WTC11 (cell line): ENCODE measurements at regions not wholly inside any gene's neighbourhood (a gene's known extent, or its start where the extent isn't known, plus 50 kb on each side); places are given as distances from the start of the nearest gene placed in this dataset.

Source experiments
- ATAC-seq: fragments of 200-7000 bp; cut with Tn5 transposase; 2 replicates; pipeline ENCODE4 v1.10.0; 2021; ENCODE audit warnings: mild to moderate bottlenecking, moderate library complexity
- CTCF ChIA-PET: fragments of 300-600 bp; sonication (Branson Sonifier 250); formaldehyde crosslinking; loops from one replicate; lab custom pipeline; 2021; ENCODE audit warnings: antibody characterized with exemption; lab: Charles Lee
- POLR2A ChIA-PET: fragments of 350-600 bp; sonication (Branson Sonifier 250); formaldehyde crosslinking; loops from one replicate; lab custom pipeline; 2021; ENCODE audit warnings: antibody characterized with exemption; lab: Charles Lee
- DNase-seq: peaks from one replicate; pipeline ENCODE4 v3.0.0; 2021; ENCODE audit warnings: low spot score
- H3K27ac Mint-ChIP-seq: 2 replicates; pipeline ENCODE4 v1.8.0; 2021; ENCODE audit warnings: mixed read lengths
- H3K27me3 Mint-ChIP-seq: 2 replicates; pipeline ENCODE4 v1.8.0; 2021; ENCODE audit warnings: low read depth, mild to moderate bottlenecking, moderate library complexity, mixed read lengths
- H3K36me3 Mint-ChIP-seq: 2 replicates; pipeline ENCODE4 v1.8.0; 2021; ENCODE audit warnings: mixed read lengths
- H3K4me1 Mint-ChIP-seq: 2 replicates; pipeline ENCODE4 v1.8.0; 2022; ENCODE audit warnings: mixed read lengths
- H3K4me3 Mint-ChIP-seq: 2 replicates; pipeline ENCODE4 v1.8.0; 2021; ENCODE audit warnings: mild to moderate bottlenecking, moderate library complexity, mixed read lengths
- H3K9me3 Mint-ChIP-seq: 2 replicates; pipeline ENCODE4 v1.8.0; 2021; ENCODE audit warnings: mixed read lengths
- CDX4 ChIP-seq: fragments of 250-450 bp; sonication (Bioruptor Pico); IDR thresholded peaks from 2 replicates; pipeline ENCODE4 v1.9.0; 2021; ENCODE audit warnings: moderate library complexity, mild to moderate bottlenecking, inconsistent platforms, borderline replicate concordance
- ERG ChIP-seq: fragments of 250-450 bp; sonication (Bioruptor Pico); IDR thresholded peaks from 2 replicates; pipeline ENCODE4 v1.8.0; 2021; ENCODE audit warnings: mild to moderate bottlenecking
- ESRRA ChIP-seq: sonication (generic); formaldehyde crosslinking; IDR thresholded peaks from 2 replicates; pipeline ENCODE4 v1.8.1; 2022; ENCODE audit warnings: mild to moderate bottlenecking, missing genetic modification reagents, borderline replicate concordance
- FOXJ3 ChIP-seq: sonication (generic); formaldehyde crosslinking; IDR thresholded peaks from 2 replicates; pipeline ENCODE4 v1.9.0; 2021; ENCODE audit warnings: missing genetic modification reagents, mild to moderate bottlenecking, borderline replicate concordance
- FOXK1 ChIP-seq: sonication (generic); formaldehyde crosslinking; IDR thresholded peaks from 2 replicates; pipeline ENCODE4 v1.8.0; 2022; ENCODE audit warnings: mild to moderate bottlenecking, moderate library complexity, missing genetic modification reagents
- FOXP1 ChIP-seq: sonication (generic); formaldehyde crosslinking; IDR thresholded peaks from 2 replicates; pipeline ENCODE4 v1.8.0; 2022; ENCODE audit warnings: missing genetic modification reagents, mild to moderate bottlenecking, moderate library complexity, borderline replicate concordance
- FOXP4 ChIP-seq: sonication (generic); formaldehyde crosslinking; IDR thresholded peaks from 2 replicates; pipeline ENCODE4 v1.8.0; 2022; ENCODE audit warnings: mild to moderate bottlenecking, missing genetic modification reagents
- MXD4 ChIP-seq: fragments of 250-450 bp; sonication (Bioruptor Pico); IDR thresholded peaks from 2 replicates; pipeline ENCODE4 v1.8.0; 2021; ENCODE audit warnings: mild to moderate bottlenecking, moderate library complexity, borderline replicate concordance
- NFE2L1 ChIP-seq: sonication (generic); formaldehyde crosslinking; IDR thresholded peaks from 2 replicates; pipeline ENCODE4 v1.8.1; 2023; ENCODE audit warnings: missing genetic modification reagents
- RORB ChIP-seq: fragments of 250-450 bp; sonication (Bioruptor Pico); IDR thresholded peaks from 2 replicates; pipeline ENCODE4 v1.9.0; 2021; ENCODE audit warnings: mild to moderate bottlenecking
- TCF7 ChIP-seq: sonication (generic); formaldehyde crosslinking; IDR thresholded peaks from 2 replicates; pipeline ENCODE4 v1.8.0; 2022; ENCODE audit warnings: mild to moderate bottlenecking, low read depth, missing genetic modification reagents, moderate library complexity
- TEAD1 ChIP-seq: sonication (generic); formaldehyde crosslinking; IDR thresholded peaks from 2 replicates; pipeline ENCODE4 v1.8.0; 2022; ENCODE audit warnings: mild to moderate bottlenecking, missing genetic modification reagents
- ZBTB21 ChIP-seq: sonication (generic); formaldehyde crosslinking; IDR thresholded peaks from 2 replicates; pipeline ENCODE4 v1.8.1; 2023; ENCODE audit warnings: mild to moderate bottlenecking, missing genetic modification reagents, borderline replicate concordance
- ZNF219 ChIP-seq: sonication (generic); formaldehyde crosslinking; IDR thresholded peaks from 2 replicates; pipeline ENCODE4 v1.8.0; 2023; ENCODE audit warnings: missing genetic modification reagents, mild to moderate bottlenecking, borderline replicate concordance
- TF ChIP-seq, protein P1 (sequence below): sonication (generic); formaldehyde crosslinking; IDR thresholded peaks from 2 replicates; pipeline ENCODE4 v1.8.1; 2023; ENCODE audit warnings: mild to moderate bottlenecking, missing genetic modification reagents
- TF ChIP-seq, protein P2 (sequence below): fragments of 250-450 bp; sonication (Bioruptor Pico); IDR thresholded peaks from 2 replicates; pipeline ENCODE4 v1.9.0; 2021; ENCODE audit warnings: mild to moderate bottlenecking
- TF ChIP-seq, protein P3 (sequence below): sonication (generic); formaldehyde crosslinking; IDR thresholded peaks from 2 replicates; pipeline ENCODE4 v1.8.0; 2023; ENCODE audit warnings: missing genetic modification reagents, mild to moderate bottlenecking, borderline replicate concordance

DNA sequence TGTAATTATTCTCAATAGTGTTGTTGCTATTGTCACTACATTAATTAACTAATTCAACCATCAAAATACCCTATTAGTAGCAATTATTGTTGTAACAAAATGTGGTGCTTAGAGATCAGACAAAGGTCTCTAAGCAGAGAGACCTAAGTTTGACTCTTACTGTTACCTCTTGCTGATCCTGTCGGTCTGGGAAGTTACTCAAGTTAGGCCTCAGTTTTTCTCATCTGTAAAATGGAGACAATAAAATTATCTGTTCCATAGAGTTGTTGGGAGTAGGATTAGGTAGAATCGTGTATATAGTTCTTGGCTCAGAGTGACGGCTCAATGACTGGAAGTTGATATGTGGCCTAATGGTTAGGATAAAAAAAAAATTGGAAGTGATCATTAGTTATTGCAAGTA, 69.8 kb upstream of the ARL8B start:
- H3K27ac Mint-ChIP-seq, result no peak overlapping the region

GRCh38 chr3:5053021-5053831, 68.9 kb upstream of the ARL8B start:
- ATAC-seq, result no peak
- Mint-ChIP-seq H3K27me3 (no peaks in the 10 kb centered on the region; the same call in 1 of the 2 replicates), H3K27ac (no peak overlapping the region), H3K4me3 (no peak overlapping the region), H3K9me3 (no peaks in the 10 kb centered on the region; the same call in 1 of the 2 replicates), H3K4me1 (no peaks in the 10 kb centered on the region), H3K36me3 (no peaks in the 10 kb centered on the region)
- POLR2A ChIA-PET, result interaction anchor here (0.7 kb wide), 1 partner anchor 1710 kb away, joined by 8 read pairs; no protein-coding TSS in a partner anchor
- CTCF ChIA-PET, result interaction anchor here (1.7 kb wide), 1 partner anchor 77 kb away, joined by 3 read pairs; no protein-coding TSS in a partner anchor
- no peak for DNase-seq
- no peak for TF ChIP-seq NFE2L1
- TF ChIP-seq ESRRA (CRISPR knock-in tag), result no peak
- no peak for TF ChIP-seq ZBTB21 (CRISPR knock-in tag)
- TF ChIP-seq CDX4 (CRISPR knock-in tag), result no peak
- no peak for TF ChIP-seq TCF7 (CRISPR knock-in tag)
- no peak for TF ChIP-seq ERG (CRISPR knock-in tag)
- no peak for TF ChIP-seq RORB (CRISPR knock-in tag)

More for the DNA sequence above, 69.8 kb upstream of the ARL8B start:
- ATAC-seq, result no peak
- no peaks in the 10 kb centered on the region; the same call in 1 of the 2 replicates for H3K27me3 Mint-ChIP-seq
- H3K4me1 Mint-ChIP-seq, result no peaks in the 10 kb centered on the region
- no peak for DNase-seq
- H3K4me3 Mint-ChIP-seq, result no peak overlapping the region
- no peak for TF ChIP-seq FOXP4 (CRISPR knock-in tag)
- CTCF ChIA-PET, result interaction anchor here (1.5 to 1.7 kb wide), 2 partner anchors 11 to 76 kb away, joined by 3 read pairs; no protein-coding TSS in a partner anchor
- no peaks in the 10 kb centered on the region for H3K36me3 Mint-ChIP-seq
- POLR2A ChIA-PET, result interaction anchor here (1.0 kb wide), 1 partner anchor 74 kb away, joined by 3 read pairs; the partner anchor contains the start of gene BHLHE40
- H3K9me3 Mint-ChIP-seq, result peaks cover 8% of the 10 kb centered on the region

DNA sequence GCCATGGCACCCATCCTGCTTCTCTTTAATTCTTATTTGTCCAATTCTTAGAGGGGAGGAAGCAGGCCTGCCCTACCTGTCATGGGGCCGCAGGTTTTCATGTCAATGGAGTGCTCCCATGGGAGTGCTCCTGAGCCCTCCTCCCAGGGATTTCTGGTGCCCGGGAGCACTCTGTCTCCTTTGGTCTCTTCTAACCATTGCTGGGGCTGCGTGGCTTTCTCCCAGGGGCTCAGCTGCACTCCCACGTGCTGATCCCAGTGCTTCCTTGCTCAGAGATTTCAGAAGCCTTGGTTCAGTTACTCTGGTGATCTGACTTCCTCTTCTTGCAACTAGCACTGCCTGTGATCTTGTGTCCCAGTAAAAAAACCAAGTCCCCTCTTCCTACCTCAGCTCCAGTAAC, 68.0 kb upstream of the ARL8B start:
- CTCF ChIA-PET, result no interaction called here
- no peak overlapping the region for H3K4me3 Mint-ChIP-seq
- POLR2A ChIA-PET, result no interaction called here
- no peaks in the 10 kb centered on the region for H3K4me1 Mint-ChIP-seq
- no peak overlapping the region for H3K27ac Mint-ChIP-seq
- H3K36me3 Mint-ChIP-seq, result no peaks in the 10 kb centered on the region
- DNase-seq (no peak), ATAC-seq (no peak)
- no peaks in the 10 kb centered on the region; the same call in 1 of the 2 replicates for H3K27me3 Mint-ChIP-seq
- H3K9me3 Mint-ChIP-seq, result no peaks in the 10 kb centered on the region
- TF ChIP-seq FOXP1 (CRISPR knock-in tag), result no peak
- TF ChIP-seq MXD4 (CRISPR knock-in tag), result no peak
- TF ChIP-seq, protein P1, sequence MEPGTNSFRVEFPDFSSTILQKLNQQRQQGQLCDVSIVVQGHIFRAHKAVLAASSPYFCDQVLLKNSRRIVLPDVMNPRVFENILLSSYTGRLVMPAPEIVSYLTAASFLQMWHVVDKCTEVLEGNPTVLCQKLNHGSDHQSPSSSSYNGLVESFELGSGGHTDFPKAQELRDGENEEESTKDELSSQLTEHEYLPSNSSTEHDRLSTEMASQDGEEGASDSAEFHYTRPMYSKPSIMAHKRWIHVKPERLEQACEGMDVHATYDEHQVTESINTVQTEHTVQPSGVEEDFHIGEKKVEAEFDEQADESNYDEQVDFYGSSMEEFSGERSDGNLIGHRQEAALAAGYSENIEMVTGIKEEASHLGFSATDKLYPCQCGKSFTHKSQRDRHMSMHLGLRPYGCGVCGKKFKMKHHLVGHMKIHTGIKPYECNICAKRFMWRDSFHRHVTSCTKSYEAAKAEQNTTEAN (CRISPR knock-in tag), result no peak
- TF ChIP-seq ZNF219 (CRISPR knock-in tag), result no peak
- no peak for TF ChIP-seq FOXJ3 (CRISPR knock-in tag)
- no peak for TF ChIP-seq FOXK1 (CRISPR knock-in tag)
- no peak for TF ChIP-seq TEAD1 (CRISPR knock-in tag)
- TF ChIP-seq, protein P2, sequence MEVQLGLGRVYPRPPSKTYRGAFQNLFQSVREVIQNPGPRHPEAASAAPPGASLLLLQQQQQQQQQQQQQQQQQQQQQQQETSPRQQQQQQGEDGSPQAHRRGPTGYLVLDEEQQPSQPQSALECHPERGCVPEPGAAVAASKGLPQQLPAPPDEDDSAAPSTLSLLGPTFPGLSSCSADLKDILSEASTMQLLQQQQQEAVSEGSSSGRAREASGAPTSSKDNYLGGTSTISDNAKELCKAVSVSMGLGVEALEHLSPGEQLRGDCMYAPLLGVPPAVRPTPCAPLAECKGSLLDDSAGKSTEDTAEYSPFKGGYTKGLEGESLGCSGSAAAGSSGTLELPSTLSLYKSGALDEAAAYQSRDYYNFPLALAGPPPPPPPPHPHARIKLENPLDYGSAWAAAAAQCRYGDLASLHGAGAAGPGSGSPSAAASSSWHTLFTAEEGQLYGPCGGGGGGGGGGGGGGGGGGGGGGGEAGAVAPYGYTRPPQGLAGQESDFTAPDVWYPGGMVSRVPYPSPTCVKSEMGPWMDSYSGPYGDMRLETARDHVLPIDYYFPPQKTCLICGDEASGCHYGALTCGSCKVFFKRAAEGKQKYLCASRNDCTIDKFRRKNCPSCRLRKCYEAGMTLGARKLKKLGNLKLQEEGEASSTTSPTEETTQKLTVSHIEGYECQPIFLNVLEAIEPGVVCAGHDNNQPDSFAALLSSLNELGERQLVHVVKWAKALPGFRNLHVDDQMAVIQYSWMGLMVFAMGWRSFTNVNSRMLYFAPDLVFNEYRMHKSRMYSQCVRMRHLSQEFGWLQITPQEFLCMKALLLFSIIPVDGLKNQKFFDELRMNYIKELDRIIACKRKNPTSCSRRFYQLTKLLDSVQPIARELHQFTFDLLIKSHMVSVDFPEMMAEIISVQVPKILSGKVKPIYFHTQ, result no peak
- TF ChIP-seq, protein P3, sequence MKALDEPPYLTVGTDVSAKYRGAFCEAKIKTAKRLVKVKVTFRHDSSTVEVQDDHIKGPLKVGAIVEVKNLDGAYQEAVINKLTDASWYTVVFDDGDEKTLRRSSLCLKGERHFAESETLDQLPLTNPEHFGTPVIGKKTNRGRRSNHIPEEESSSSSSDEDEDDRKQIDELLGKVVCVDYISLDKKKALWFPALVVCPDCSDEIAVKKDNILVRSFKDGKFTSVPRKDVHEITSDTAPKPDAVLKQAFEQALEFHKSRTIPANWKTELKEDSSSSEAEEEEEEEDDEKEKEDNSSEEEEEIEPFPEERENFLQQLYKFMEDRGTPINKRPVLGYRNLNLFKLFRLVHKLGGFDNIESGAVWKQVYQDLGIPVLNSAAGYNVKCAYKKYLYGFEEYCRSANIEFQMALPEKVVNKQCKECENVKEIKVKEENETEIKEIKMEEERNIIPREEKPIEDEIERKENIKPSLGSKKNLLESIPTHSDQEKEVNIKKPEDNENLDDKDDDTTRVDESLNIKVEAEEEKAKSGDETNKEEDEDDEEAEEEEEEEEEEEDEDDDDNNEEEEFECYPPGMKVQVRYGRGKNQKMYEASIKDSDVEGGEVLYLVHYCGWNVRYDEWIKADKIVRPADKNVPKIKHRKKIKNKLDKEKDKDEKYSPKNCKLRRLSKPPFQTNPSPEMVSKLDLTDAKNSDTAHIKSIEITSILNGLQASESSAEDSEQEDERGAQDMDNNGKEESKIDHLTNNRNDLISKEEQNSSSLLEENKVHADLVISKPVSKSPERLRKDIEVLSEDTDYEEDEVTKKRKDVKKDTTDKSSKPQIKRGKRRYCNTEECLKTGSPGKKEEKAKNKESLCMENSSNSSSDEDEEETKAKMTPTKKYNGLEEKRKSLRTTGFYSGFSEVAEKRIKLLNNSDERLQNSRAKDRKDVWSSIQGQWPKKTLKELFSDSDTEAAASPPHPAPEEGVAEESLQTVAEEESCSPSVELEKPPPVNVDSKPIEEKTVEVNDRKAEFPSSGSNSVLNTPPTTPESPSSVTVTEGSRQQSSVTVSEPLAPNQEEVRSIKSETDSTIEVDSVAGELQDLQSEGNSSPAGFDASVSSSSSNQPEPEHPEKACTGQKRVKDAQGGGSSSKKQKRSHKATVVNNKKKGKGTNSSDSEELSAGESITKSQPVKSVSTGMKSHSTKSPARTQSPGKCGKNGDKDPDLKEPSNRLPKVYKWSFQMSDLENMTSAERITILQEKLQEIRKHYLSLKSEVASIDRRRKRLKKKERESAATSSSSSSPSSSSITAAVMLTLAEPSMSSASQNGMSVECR (CRISPR knock-in tag), result no peak
